ENCODE measurements at regions not wholly inside any gene's neighbourhood (a gene's known extent, or its start where the extent isn't known, plus 50 kb on each side); places are given as distances from the start of the nearest gene placed in this dataset.

GRCh38 chr7:20479706-20480105, 135.8 kb upstream of the ABCB5 start (continued):
- no peak for TF ChIP-seq ZNF512 (tag; IDR thresholded peaks at IDR 0.05)
- no peak for TF ChIP-seq MYNN (IDR thresholded peaks at IDR 0.05)
- TF ChIP-seq MYNN (CRISPR knock-in tag; IDR thresholded peaks at IDR 0.05) = no peak
- TF ChIP-seq ZNF280B (CRISPR knock-in tag; IDR thresholded peaks at IDR 0.05) = no peak
- no peak for TF ChIP-seq CCNT2 (IDR thresholded peaks at IDR 0.05; ENCODE audit: borderline replicate concordance, extremely low read depth, insufficient read length, low read depth, low read length)
- TF ChIP-seq POLR2G (IDR thresholded peaks at IDR 0.05; ENCODE audit: low read depth, low read length) = no peak
- no peak for TF ChIP-seq TFAP4 (CRISPR knock-in tag; IDR thresholded peaks at IDR 0.05; ENCODE audit: borderline replicate concordance)

GRCh38 chr7:20482071-20482470, 133.4 kb upstream of the ABCB5 start:
- WGBS (ENCODE audit: insufficient coverage, low coverage, missing lambda C conversion rate) = 3% methylated on average over 2 of the region's 2 CpGs
- no TSS peak for BruUV-seq (replicated peaks)
- Histone ChIP-seq H3K36me3 (ENCODE audit: control insufficient read depth, insufficient read depth, low read length) (no peaks in the 10 kb centered on the region), H4K20me1 (replicated peaks; ENCODE audit: control insufficient read depth, insufficient read depth, low read length) (no peaks in the 10 kb centered on the region), H3K4me1 (replicated peaks in 1 of 2; ENCODE audit: control insufficient read depth in 2 of 2, insufficient read depth in 2 of 2, low read length in 2 of 2) (no peaks in the 10 kb centered on the region), H3K27ac (ENCODE audit: extremely low read depth, low read depth, low read length) (no peak overlapping the region), H3K9ac (ENCODE audit: insufficient read depth in 1 of 2, low read depth in 2 of 2, low read length in 2 of 2) (no peak overlapping the region), H2AFZ (ENCODE audit: low read depth, low read length) (no peak overlapping the region), H3K9me3 (replicated peaks; ENCODE audit: control insufficient read depth, insufficient read depth, low read depth, low read length) (no peaks in the 10 kb centered on the region), H3K4me3 (no peak overlapping the region), H3K9me1 (ENCODE audit: control insufficient read depth, insufficient read depth, low read length) (no peaks in the 10 kb centered on the region), H3K4me2 (ENCODE audit: insufficient read depth, low read length) (no peak overlapping the region), H3K27me3 (ENCODE audit: control insufficient read depth in 2 of 2, insufficient read depth in 2 of 2, low read length in 2 of 2) (no peaks in the 10 kb centered on the region), H3K79me2 (ENCODE audit: control insufficient read depth, insufficient read depth, low read length) (no peaks in the 10 kb centered on the region)
- DNase-seq (ENCODE audit: extremely low read depth in 1 of 4, low spot score in 3 of 4) (no peak), ATAC-seq (no peak), FAIRE-seq (no peak)
- POLR2A ChIA-PET = no interaction called here
- CTCF ChIA-PET (ENCODE audit: low intra/inter-chr PET ratio) = no interaction called here
- intact Hi-C loops (cut with micrococcal nuclease) = no loop called here
- in situ Hi-C loops (cut with MboI) = no loop called here
- TF ChIP-seq BRCA1 (IDR thresholded peaks at IDR 0.05) (no peak), BRCA1 (CRISPR knock-in tag; IDR thresholded peaks at IDR 0.05) (no peak), GABPA (tag; conservative IDR thresholded peaks at IDR 0.05; ENCODE audit: low read depth) (no peak), MCM2 (IDR thresholded peaks at IDR 0.05; ENCODE audit: low read depth) (no peak), SRSF3 (IDR thresholded peaks at IDR 0.05; ENCODE audit: insufficient read depth, low read length) (no peak), SNRNP70 (optimal IDR thresholded peaks at IDR 0.05; ENCODE audit: low read depth, low read length) (no peak), FIP1L1 (IDR thresholded peaks at IDR 0.05; ENCODE audit: low read depth, low read length, poor library complexity, severe bottlenecking) (no peak), CEBPZ (IDR thresholded peaks at IDR 0.05; ENCODE audit: borderline replicate concordance, low read depth, low read length) (no peak), NFIC (IDR thresholded peaks at IDR 0.05) (no peak)
